Mucosa of rectum (tissue), 2 donors: ENCODE measurements at regions not wholly inside any gene's neighbourhood (a gene's known extent, or its start where the extent isn't known, plus 50 kb on each side); places are given as distances from the start of the nearest gene placed in this dataset.
A peak's percentile ranks its signal among the peaks of the same experiment; 100 is the strongest.

Source experiments
- H3K27ac ChIP-seq, 2 donors: one replicate each; pipeline ENCODE4 v1.7.0; 2013; ENCODE audit warnings: inconsistent platforms in 2 of 2, low read depth in 2 of 2, low read length in 2 of 2
- H3K27me3 ChIP-seq, 2 donors: one replicate each; pipeline ENCODE4 v1.7.0; 2013; ENCODE audit warnings: low read length in 2 of 2; ENCODE audit not compliant: control insufficient read depth in 2 of 2, insufficient read depth in 2 of 2
- H3K36me3 ChIP-seq, 2 donors: one replicate each; pipeline ENCODE4 v1.7.0; 2013; ENCODE audit warnings: low read length in 2 of 2; ENCODE audit not compliant: control insufficient read depth in 2 of 2, insufficient read depth in 2 of 2
- H3K4me1 ChIP-seq, 2 donors: one replicate each; pipeline ENCODE4 v1.7.0; 2013; ENCODE audit warnings: low read length in 2 of 2, mild to moderate bottlenecking in 1 of 2; ENCODE audit not compliant: control insufficient read depth in 2 of 2, insufficient read depth in 2 of 2
- H3K4me3 ChIP-seq, 2 donors: one replicate each; pipeline ENCODE4 v1.7.0; 2013; ENCODE audit warnings: low read length in 2 of 2
- H3K9ac ChIP-seq, 2 donors: one replicate each; pipeline ENCODE4 v1.7.0; 2013; ENCODE audit warnings: low read length in 2 of 2, low read depth in 1 of 2, mild to moderate bottlenecking in 1 of 2
- H3K9me3 ChIP-seq, 2 donors: one replicate each; pipeline ENCODE4 v1.7.0; 2013; ENCODE audit warnings: low read length in 2 of 2; ENCODE audit not compliant: control insufficient read depth in 2 of 2
- donor health status: healthy.
- donor health status: Normal muscosa, but diverticular disease.

- H3K36me3 ChIP-seq: no peaks in the 10 kb centered on the region
- no peak overlapping the region for H3K27ac ChIP-seq
- no peaks in the 10 kb centered on the region for H3K9me3 ChIP-seq
These were observed 204.7 kb upstream of the STK26 start for GRCh38 chrX:131818297-131818936.

GRCh38 chrX:131821945-131822622 is 201.0 kb upstream of the STK26 start:
- Histone ChIP-seq H3K9me3 (no peaks in the 10 kb centered on the region), H3K9ac (peak overlapping the region; percentile 18 to 53), H3K27me3 (peaks cover 0 to 5% of the 10 kb centered on the region in 2 donors), H3K27ac (peak overlapping the region; percentile 46 to 62), H3K4me3 (peak overlapping the region; percentile 61 to 72), H3K4me1 (peaks cover 3 to 6% of the 10 kb centered on the region in 2 donors), H3K36me3 (no peaks in the 10 kb centered on the region)

More at GRCh38 chrX:131818297-131818936, 204.7 kb upstream of the STK26 start:
- H3K4me1 ChIP-seq: peaks cover 3 to 8% of the 10 kb centered on the region in 2 donors
- H3K9ac ChIP-seq: no peak overlapping the region
- no peaks in the 10 kb centered on the region for H3K27me3 ChIP-seq
- no peak overlapping the region for H3K4me3 ChIP-seq

GRCh38 chrX:131826572-131826971 is 196.5 kb upstream of the STK26 start:
- H3K27ac ChIP-seq: no peak overlapping the region
- no peaks in the 10 kb centered on the region for H3K9me3 ChIP-seq
- no peaks in the 10 kb centered on the region for H3K36me3 ChIP-seq
- no peak overlapping the region for H3K9ac ChIP-seq
- H3K4me1 ChIP-seq: peaks cover 3% of the 10 kb centered on the region in 2 donors
- H3K27me3 ChIP-seq: peaks cover 0 to 5% of the 10 kb centered on the region in 2 donors
- H3K4me3 ChIP-seq: no peak overlapping the region

- no peaks in the 10 kb centered on the region for H3K9me3 ChIP-seq
- no peak overlapping the region for H3K4me3 ChIP-seq
- no peak overlapping the region for H3K27ac ChIP-seq
- H3K9ac ChIP-seq: no peak overlapping the region
- no peaks in the 10 kb centered on the region for H3K36me3 ChIP-seq
- H3K27me3 ChIP-seq: peaks cover 0 to 8% of the 10 kb centered on the region in 2 donors
- H3K4me1 ChIP-seq: peaks cover 0 to under 1% of the 10 kb centered on the region in 2 donors
These were observed 195.2 kb upstream of the STK26 start for GRCh38 chrX:131827935-131828334.

- peaks cover 0 to 8% of the 10 kb centered on the region in 2 donors for H3K27me3 ChIP-seq
- no peak overlapping the region for H3K27ac ChIP-seq
- H3K4me1 ChIP-seq: no peaks in the 10 kb centered on the region
- no peaks in the 10 kb centered on the region for H3K36me3 ChIP-seq
- no peak overlapping the region for H3K9ac ChIP-seq
- H3K4me3 ChIP-seq: no peak overlapping the region
- H3K9me3 ChIP-seq: no peaks in the 10 kb centered on the region
These were observed 194.6 kb upstream of the STK26 start for GRCh38 chrX:131828482-131828881.

GRCh38 chrX:131830400-131831184 is 192.5 kb upstream of the STK26 start:
- H3K4me3 ChIP-seq: peak overlapping the region; percentile 12 to 49
- H3K4me1 ChIP-seq: no peaks in the 10 kb centered on the region
- H3K9ac ChIP-seq: no peak overlapping the region
- H3K27ac ChIP-seq: peak overlapping the region in 1 of 2 donors; percentile 41
- no peaks in the 10 kb centered on the region for H3K36me3 ChIP-seq
- peaks cover 0 to 8% of the 10 kb centered on the region in 2 donors for H3K27me3 ChIP-seq
- no peaks in the 10 kb centered on the region for H3K9me3 ChIP-seq

- Histone ChIP-seq H3K9ac (no peak overlapping the region), H3K9me3 (no peaks in the 10 kb centered on the region), H3K36me3 (no peaks in the 10 kb centered on the region), H3K4me3 (peak overlapping the region; percentile 12 to 49), H3K27ac (peak overlapping the region in 1 of 2 donors; percentile 41), H3K4me1 (no peaks in the 10 kb centered on the region), H3K27me3 (peaks cover 0 to 4% of the 10 kb centered on the region in 2 donors)
These were observed 191.9 kb upstream of the STK26 start for GRCh38 chrX:131831185-131831520.

GRCh38 chrX:131836161-131836560 is 186.9 kb upstream of the STK26 start:
- Histone ChIP-seq H3K27me3 (peaks cover 0 to 3% of the 10 kb centered on the region in 2 donors), H3K36me3 (no peaks in the 10 kb centered on the region), H3K4me1 (no peaks in the 10 kb centered on the region), H3K27ac (no peak overlapping the region), H3K4me3 (no peak overlapping the region), H3K9ac (no peak overlapping the region), H3K9me3 (no peaks in the 10 kb centered on the region)

GRCh38 chrX:131837325-131837724 is 185.8 kb upstream of the STK26 start:
- Histone ChIP-seq H3K36me3 (no peaks in the 10 kb centered on the region), H3K27me3 (peaks cover 0 to 3% of the 10 kb centered on the region in 2 donors), H3K4me3 (no peak overlapping the region), H3K4me1 (no peaks in the 10 kb centered on the region), H3K9ac (no peak overlapping the region), H3K9me3 (no peaks in the 10 kb centered on the region), H3K27ac (no peak overlapping the region)
